Natural killer cell (primary cell): ENCODE measurements at regions not wholly inside any gene's neighbourhood (a gene's known extent, or its start where the extent isn't known, plus 50 kb on each side); places are given as distances from the start of the nearest gene placed in this dataset.

ENCODE experiments used
- ATAC-seq, 3 donors: fragments of 150-1000 bp in 2 of 3; fragments of 200-7000 bp in 1 of 3; cut with Tn5 transposase; 1 replicate in 1 of 3; 2 replicates in 2 of 3; pipeline ENCODE4 v1.10.0; 2021; ENCODE audit warnings: mild to moderate bottlenecking in 2 of 3, moderate library complexity in 2 of 3
- DNase-seq, 2 donors: peaks; one replicate each; pipeline versions ENCODE4 v3.0.0 to v3.0.0-alpha.2; 2013 to 2021; ENCODE audit warnings: mixed read lengths in 1 of 2
- H3K27ac ChIP-seq: one replicate; pipeline ENCODE4 v1.5.1; 2013; ENCODE audit warnings: mild to moderate bottlenecking, low read length
- H3K27me3 ChIP-seq: one replicate; pipeline ENCODE4 v1.6.1; 2013; ENCODE audit warnings: low read length; ENCODE audit not compliant: control insufficient read depth, insufficient read depth
- H3K36me3 ChIP-seq: one replicate; pipeline ENCODE4 v1.6.1; 2013; ENCODE audit warnings: low read length; ENCODE audit not compliant: control insufficient read depth, insufficient read depth
- H3K4me1 ChIP-seq: one replicate; pipeline ENCODE4 v1.6.1; 2013; ENCODE audit warnings: low read length; ENCODE audit not compliant: control insufficient read depth, insufficient read depth
- H3K4me3 ChIP-seq: one replicate; pipeline ENCODE4 v1.5.1; 2013; ENCODE audit warnings: low read length
- H3K9me3 ChIP-seq: one replicate; pipeline ENCODE4 v1.6.1; 2013; ENCODE audit warnings: low read length; ENCODE audit not compliant: control insufficient read depth, insufficient read depth
- H3K27ac Mint-ChIP-seq, 2 donors: one replicate each; pipeline ENCODE4 v1.8.0; 2022; ENCODE audit warnings: mild to moderate bottlenecking in 2 of 2, mixed read lengths in 2 of 2, moderate library complexity in 1 of 2
- H3K27me3 Mint-ChIP-seq, 2 donors: one replicate each; pipeline ENCODE4 v1.8.0; 2022; ENCODE audit warnings: low read depth in 2 of 2, mixed read lengths in 2 of 2
- H3K36me3 Mint-ChIP-seq: one replicate; pipeline ENCODE4 v1.8.0; 2022; ENCODE audit warnings: mixed read lengths
- H3K4me1 Mint-ChIP-seq, 2 donors: one replicate each; pipeline ENCODE4 v1.8.0; 2022; ENCODE audit warnings: mixed read lengths in 2 of 2
- H3K4me3 Mint-ChIP-seq: one replicate; pipeline ENCODE4 v1.8.0; 2022; ENCODE audit warnings: mild to moderate bottlenecking, moderate library complexity, mixed read lengths
- H3K9me3 Mint-ChIP-seq, 2 donors: one replicate each; pipeline ENCODE4 v1.8.0; 2022; ENCODE audit warnings: mixed read lengths in 2 of 2
- WGBS: methylation state at CpG from one replicate; pipeline ENCODE4 v1.1.7; 2013; ENCODE audit warnings: missing lambda C conversion rate; ENCODE audit not compliant: insufficient coverage; 5-methylcytosine and 5-hydroxymethylcytosine counted together
- intact Hi-C: fragments of 100-400 bp; cut with micrococcal nuclease; formaldehyde crosslinking; loops from one replicate; pipeline ENCODE4 v1.14.2; 2022
- TF ChIP-seq, protein P1 (sequence below): fragments of 200-600 bp; IDR thresholded peaks from one replicate; pipeline ENCODE4 v1.8.0; 2022; ENCODE audit warnings: antibody characterized with exemption

GRCh38 chr20:60254901-60255411 lies 296.7 kb downstream of the CDH26 start:
- no peaks in the 10 kb centered on the region for H3K27me3 ChIP-seq
- ATAC-seq (no peak), DNase-seq (no peak)
- Mint-ChIP-seq H3K9me3 (no peaks in the 10 kb centered on the region), H3K27ac (no peak overlapping the region), H3K4me3 (no peak overlapping the region), H3K27me3 (no peaks in the 10 kb centered on the region), H3K4me1 (peaks cover 0 to 9% of the 10 kb centered on the region in 2 donors), H3K36me3 (no peaks in the 10 kb centered on the region)
- no peaks in the 10 kb centered on the region for H3K36me3 ChIP-seq
- WGBS = 70% methylated on average over 6 of the region's 6 CpGs
- no peak overlapping the region for H3K4me3 ChIP-seq
- no peak overlapping the region for H3K27ac ChIP-seq
- intact Hi-C loops = no loop called here
- TF ChIP-seq, protein P1, sequence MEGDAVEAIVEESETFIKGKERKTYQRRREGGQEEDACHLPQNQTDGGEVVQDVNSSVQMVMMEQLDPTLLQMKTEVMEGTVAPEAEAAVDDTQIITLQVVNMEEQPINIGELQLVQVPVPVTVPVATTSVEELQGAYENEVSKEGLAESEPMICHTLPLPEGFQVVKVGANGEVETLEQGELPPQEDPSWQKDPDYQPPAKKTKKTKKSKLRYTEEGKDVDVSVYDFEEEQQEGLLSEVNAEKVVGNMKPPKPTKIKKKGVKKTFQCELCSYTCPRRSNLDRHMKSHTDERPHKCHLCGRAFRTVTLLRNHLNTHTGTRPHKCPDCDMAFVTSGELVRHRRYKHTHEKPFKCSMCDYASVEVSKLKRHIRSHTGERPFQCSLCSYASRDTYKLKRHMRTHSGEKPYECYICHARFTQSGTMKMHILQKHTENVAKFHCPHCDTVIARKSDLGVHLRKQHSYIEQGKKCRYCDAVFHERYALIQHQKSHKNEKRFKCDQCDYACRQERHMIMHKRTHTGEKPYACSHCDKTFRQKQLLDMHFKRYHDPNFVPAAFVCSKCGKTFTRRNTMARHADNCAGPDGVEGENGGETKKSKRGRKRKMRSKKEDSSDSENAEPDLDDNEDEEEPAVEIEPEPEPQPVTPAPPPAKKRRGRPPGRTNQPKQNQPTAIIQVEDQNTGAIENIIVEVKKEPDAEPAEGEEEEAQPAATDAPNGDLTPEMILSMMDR = no peak
- no peaks in the 10 kb centered on the region for H3K4me1 ChIP-seq
- H3K9me3 ChIP-seq = no peaks in the 10 kb centered on the region

- TF ChIP-seq, protein P1 = no peak
- ATAC-seq = no peak
- Mint-ChIP-seq H3K4me3 (no peak overlapping the region), H3K36me3 (no peaks in the 10 kb centered on the region), H3K4me1 (peaks cover 0 to 5% of the 10 kb centered on the region in 2 donors), H3K9me3 (no peaks in the 10 kb centered on the region), H3K27ac (no peak overlapping the region), H3K27me3 (no peaks in the 10 kb centered on the region)
- Histone ChIP-seq H3K27me3 (no peaks in the 10 kb centered on the region), H3K4me3 (no peak overlapping the region), H3K4me1 (no peaks in the 10 kb centered on the region), H3K27ac (no peak overlapping the region), H3K36me3 (no peaks in the 10 kb centered on the region), H3K9me3 (no peaks in the 10 kb centered on the region)
- intact Hi-C loops = no loop called here
- 93% methylated on average over 2 of the region's 3 CpGs for WGBS
- DNase-seq = no peak
These were observed 297.2 kb downstream of the CDH26 start for GRCh38 chr20:60255415-60255814.

- peak overlapping the region in 1 of 2 donors; percentile 38 for H3K27ac Mint-ChIP-seq
These were observed 297.6 kb downstream of the CDH26 start for GRCh38 chr20:60255866-60256265.

More at GRCh38 chr20:60255866-60256265, 297.6 kb downstream of the CDH26 start:
- intact Hi-C loops = no loop called here
- H3K27ac ChIP-seq = no peak overlapping the region
- no peaks in the 10 kb centered on the region for H3K27me3 ChIP-seq
- TF ChIP-seq, protein P1 = no peak
- H3K4me3 ChIP-seq = no peak overlapping the region
- DNase-seq (no peak), ATAC-seq (no peak)
- Mint-ChIP-seq H3K27me3 (no peaks in the 10 kb centered on the region), H3K9me3 (no peaks in the 10 kb centered on the region), H3K4me1 (peaks cover 0 to 5% of the 10 kb centered on the region in 2 donors), H3K4me3 (no peak overlapping the region), H3K36me3 (no peaks in the 10 kb centered on the region)
- H3K36me3 ChIP-seq = no peaks in the 10 kb centered on the region
- no peaks in the 10 kb centered on the region for H3K9me3 ChIP-seq
- 96% methylated on average over 6 of the region's 6 CpGs for WGBS
- H3K4me1 ChIP-seq = no peaks in the 10 kb centered on the region
